ENCODE measurements at regions not wholly inside any gene's neighbourhood (a gene's known extent, or its start where the extent isn't known, plus 50 kb on each side); places are given as distances from the start of the nearest gene placed in this dataset.
"Not testable (repeated sequence)": the region's sequence is repeated elsewhere in the genome, so short reads cannot be mapped to it uniquely, and the experiment has no call there.

GRCh38 chr2:84212611-84213314 is 246.3 kb downstream of the SUCLG1 start:
- DNase-seq: no peak

- no peak for DNase-seq
Observed at GRCh38 chr2:84209941-84210340, 249.1 kb downstream of the SUCLG1 start.

GRCh38 chr2:84204995-84205394 is 254.1 kb downstream of the SUCLG1 start:
- no peak for DNase-seq

- DNase-seq: no peak
Observed at GRCh38 chr2:84202166-84202565, 256.9 kb downstream of the SUCLG1 start.

GRCh38 chr2:84201158-84201557 is 257.9 kb downstream of the SUCLG1 start:
- no peak for DNase-seq

- DNase-seq: no peak
Observed at GRCh38 chr2:84197901-84198300, 261.2 kb downstream of the SUCLG1 start.

GRCh38 chr2:84194949-84195644 is 264.0 kb downstream of the SUCLG1 start:
- no peak for DNase-seq

GRCh38 chr2:84194181-84194580 is 264.9 kb downstream of the SUCLG1 start:
- no peak for DNase-seq

GRCh38 chr2:84187258-84187657 is 271.8 kb downstream of the SUCLG1 start:
- no peak for DNase-seq

GRCh38 chr2:84181927-84182326 is 277.2 kb downstream of the SUCLG1 start:
- no peak for DNase-seq

GRCh38 chr2:84177733-84178132 is 281.3 kb downstream of the SUCLG1 start:
- DNase-seq: no peak

GRCh38 chr2:84175970-84176369 is 283.1 kb downstream of the SUCLG1 start:
- no peak for DNase-seq

- no peak for DNase-seq
Observed at GRCh38 chr2:84175340-84175739, 283.7 kb downstream of the SUCLG1 start.

GRCh38 chr2:84173041-84173440 is 286.0 kb downstream of the SUCLG1 start:
- DNase-seq: no peak

GRCh38 chr2:84170979-84171378 is 288.1 kb downstream of the SUCLG1 start:
- no peak for DNase-seq

GRCh38 chr2:84169871-84170270 is 289.2 kb downstream of the SUCLG1 start:
- no peak for DNase-seq

- not testable (repeated sequence) for DNase-seq
Observed at GRCh38 chr2:84168552-84168951, 290.5 kb downstream of the SUCLG1 start.

- DNase-seq: no peak
Observed at GRCh38 chr2:84165256-84165655, 293.8 kb downstream of the SUCLG1 start.

GRCh38 chr2:84160453-84160852 is 298.6 kb downstream of the SUCLG1 start:
- no peak for DNase-seq

GRCh38 chr2:84158605-84159004 is 300.5 kb downstream of the SUCLG1 start:
- DNase-seq: no peak

GRCh38 chr2:84152462-84152861 is 306.6 kb downstream of the SUCLG1 start:
- DNase-seq: no peak

- no peak for DNase-seq
Observed at GRCh38 chr2:84144345-84144744, 314.7 kb downstream of the SUCLG1 start.

- DNase-seq: no peak
Observed at GRCh38 chr2:84137034-84137433, 322.0 kb downstream of the SUCLG1 start.

- no peak for DNase-seq
Observed at GRCh38 chr2:84132370-84132769, 326.7 kb downstream of the SUCLG1 start.

Measured in GDM1 (cell line).